AG09319 (cell line): ENCODE measurements at regions not wholly inside any gene's neighbourhood (a gene's known extent, or its start where the extent isn't known, plus 50 kb on each side); places are given as distances from the start of the nearest gene placed in this dataset.
A peak's percentile ranks its signal among the peaks of the same experiment; 100 is the strongest.

ENCODE experiments used
- DNase-seq: peaks from one replicate; pipeline ENCODE4 v3.0.0-alpha.2; 2010; ENCODE audit warnings: low read depth; ENCODE audit errors: extremely low read depth
- TF ChIP-seq, protein P1 (sequence below): IDR thresholded peaks from 2 replicates; pipeline ENCODE4 v1.5.1; 2011; ENCODE audit warnings: low read depth, mild to moderate bottlenecking, inconsistent platforms, low read length, moderate library complexity

DNA sequence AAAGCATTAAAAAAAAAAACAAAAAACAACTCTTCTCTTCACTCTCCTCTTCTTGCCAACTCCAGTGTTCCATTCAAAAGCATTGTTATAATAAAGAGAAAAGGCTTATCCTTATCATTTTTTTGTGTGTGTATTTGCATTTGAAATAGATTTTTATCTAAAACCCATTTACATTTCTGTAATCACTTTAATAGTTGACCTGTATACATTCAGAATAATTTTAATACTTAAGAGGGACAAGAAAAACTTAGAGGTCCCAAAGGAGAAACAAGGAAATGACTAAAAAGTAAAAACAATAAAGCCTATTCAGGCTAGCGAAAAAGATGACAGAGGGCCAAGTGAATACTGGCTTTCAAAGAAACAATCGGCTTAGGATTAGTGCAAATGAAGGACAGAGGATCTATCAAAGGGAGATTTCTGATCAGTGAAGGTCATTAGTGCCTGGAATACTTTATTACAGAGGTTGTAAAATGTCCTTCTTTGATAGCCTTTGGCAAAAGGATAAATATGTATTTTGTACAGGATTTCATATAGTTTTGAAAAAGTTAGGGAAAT, 808.3 kb downstream of the RPA4 start:
- DNase-seq: no peak
- TF ChIP-seq, protein P1, sequence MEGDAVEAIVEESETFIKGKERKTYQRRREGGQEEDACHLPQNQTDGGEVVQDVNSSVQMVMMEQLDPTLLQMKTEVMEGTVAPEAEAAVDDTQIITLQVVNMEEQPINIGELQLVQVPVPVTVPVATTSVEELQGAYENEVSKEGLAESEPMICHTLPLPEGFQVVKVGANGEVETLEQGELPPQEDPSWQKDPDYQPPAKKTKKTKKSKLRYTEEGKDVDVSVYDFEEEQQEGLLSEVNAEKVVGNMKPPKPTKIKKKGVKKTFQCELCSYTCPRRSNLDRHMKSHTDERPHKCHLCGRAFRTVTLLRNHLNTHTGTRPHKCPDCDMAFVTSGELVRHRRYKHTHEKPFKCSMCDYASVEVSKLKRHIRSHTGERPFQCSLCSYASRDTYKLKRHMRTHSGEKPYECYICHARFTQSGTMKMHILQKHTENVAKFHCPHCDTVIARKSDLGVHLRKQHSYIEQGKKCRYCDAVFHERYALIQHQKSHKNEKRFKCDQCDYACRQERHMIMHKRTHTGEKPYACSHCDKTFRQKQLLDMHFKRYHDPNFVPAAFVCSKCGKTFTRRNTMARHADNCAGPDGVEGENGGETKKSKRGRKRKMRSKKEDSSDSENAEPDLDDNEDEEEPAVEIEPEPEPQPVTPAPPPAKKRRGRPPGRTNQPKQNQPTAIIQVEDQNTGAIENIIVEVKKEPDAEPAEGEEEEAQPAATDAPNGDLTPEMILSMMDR: no peak

DNA sequence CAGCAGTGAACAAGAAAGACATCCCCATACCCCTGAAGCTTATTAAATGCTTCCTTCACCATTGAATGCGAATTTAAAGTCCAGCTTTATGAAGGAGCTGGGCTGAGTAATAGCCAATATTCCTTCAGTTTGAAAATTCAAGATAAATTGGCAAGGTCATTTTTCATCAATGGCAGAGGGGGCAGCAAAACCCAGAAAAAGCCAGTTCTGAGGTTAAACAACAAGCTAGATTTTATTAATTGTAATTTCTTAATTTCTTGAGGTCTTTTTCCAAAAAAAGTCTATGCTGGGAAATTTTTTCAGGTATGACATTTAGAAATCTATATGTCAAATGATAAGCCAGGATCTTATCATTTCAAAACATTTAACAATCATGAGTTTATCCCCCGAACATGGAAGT, 808.9 kb downstream of the RPA4 start:
- no peak for DNase-seq
- TF ChIP-seq, protein P1: no peak

DNA sequence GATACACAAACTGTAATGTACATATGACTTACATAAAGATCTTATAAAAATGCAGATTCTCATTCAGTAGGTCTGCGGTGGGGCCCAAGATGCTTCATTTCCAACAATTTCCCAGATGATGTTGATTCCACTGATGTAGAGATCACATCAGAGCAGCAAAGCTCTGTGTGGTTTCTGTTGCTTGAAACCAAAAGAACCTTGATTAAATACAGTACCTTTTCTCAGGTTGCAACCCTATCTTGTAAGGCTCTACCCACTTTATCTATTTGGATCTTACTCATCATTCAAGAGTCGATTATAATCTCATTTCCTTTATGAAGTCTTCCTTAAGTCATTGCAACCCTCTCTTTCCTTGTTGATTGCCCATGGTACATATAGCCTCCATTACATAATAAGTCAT, 816.8 kb downstream of the RPA4 start:
- no peak for DNase-seq
- TF ChIP-seq, protein P1: no peak

- DNase-seq: no peak
- TF ChIP-seq, protein P1: no peak
Observed at GRCh38 chrX:97704474-97704873, 820.8 kb downstream of the RPA4 start.

DNA sequence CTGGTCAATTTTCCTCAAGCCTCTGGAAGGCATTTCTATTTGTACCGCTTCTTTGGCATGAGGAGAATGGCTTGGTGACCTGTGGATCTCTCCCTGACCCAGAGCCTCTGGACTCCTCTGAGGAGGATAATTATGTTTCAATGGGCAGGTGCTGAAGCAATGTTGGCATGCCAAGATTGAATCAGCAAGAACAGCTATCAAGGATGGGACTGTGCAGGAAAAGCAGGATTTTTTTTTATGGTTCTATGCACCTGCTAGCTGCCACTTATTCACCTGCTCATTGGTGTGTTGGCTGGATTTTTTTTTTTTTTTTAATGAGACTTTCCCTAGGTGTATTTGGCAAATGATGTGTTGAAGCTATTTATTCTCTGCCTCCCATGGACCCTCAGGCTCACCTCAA, 821.2 kb downstream of the RPA4 start:
- TF ChIP-seq, protein P1: no peak
- no peak for DNase-seq

DNA sequence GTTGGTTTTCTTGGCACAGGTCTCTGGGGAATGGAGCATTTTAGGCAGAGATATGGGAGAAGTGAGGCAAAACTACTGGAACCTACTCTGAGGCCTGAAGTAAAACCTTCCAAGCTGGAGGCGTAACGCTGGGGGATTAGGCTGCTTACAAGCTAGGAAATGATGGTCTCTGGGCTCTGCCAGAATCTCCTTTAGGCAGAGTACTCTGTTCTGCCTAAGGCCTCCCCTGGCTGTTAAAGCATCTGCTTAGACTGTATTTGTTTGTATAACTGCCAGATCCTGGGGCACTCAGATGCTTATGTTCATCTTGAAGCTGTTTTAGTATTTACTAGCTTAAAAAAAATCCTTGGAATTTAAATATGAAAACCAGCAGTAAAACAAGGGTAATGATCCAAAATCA, 822.2 kb downstream of the RPA4 start:
- TF ChIP-seq, protein P1: no peak
- peak; percentile 15 for DNase-seq

DNA sequence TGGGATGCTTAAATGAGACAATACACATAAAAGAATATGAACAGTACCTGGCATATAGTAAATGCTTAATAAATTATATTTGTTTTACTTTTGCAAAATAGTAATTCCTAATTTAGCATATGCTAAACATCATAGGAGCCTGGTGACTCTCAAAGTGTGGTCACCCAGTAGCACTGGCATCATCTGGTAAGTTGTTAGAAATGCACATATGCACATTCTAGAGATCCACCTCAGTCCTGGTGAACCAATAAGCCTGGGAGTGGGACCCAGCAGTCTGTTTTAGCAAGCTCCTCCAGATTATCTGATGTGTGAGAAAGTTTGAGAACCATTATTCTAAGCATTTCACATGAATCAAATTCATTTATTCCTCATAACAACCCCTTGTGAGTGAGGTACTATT, 830.4 kb downstream of the RPA4 start:
- TF ChIP-seq, protein P1: no peak

More for the DNA sequence above, 830.4 kb downstream of the RPA4 start:
- DNase-seq: no peak
